ENCODE measurements at regions not wholly inside any gene's neighbourhood (a gene's known extent, or its start where the extent isn't known, plus 50 kb on each side); places are given as distances from the start of the nearest gene placed in this dataset.

- TF ChIP-seq PRDM15 (CRISPR knock-in tag; IDR thresholded peaks at IDR 0.05), result no peak
- TF ChIP-seq IRF2 (CRISPR knock-in tag; IDR thresholded peaks at IDR 0.05; ENCODE audit: borderline replicate concordance, low read depth), result no peak
Measured at GRCh38 chr3:73255609-73256029, 194.2 kb downstream of the EBLN2 start (continued).

GRCh38 chr3:73257186-73257585 lies 195.7 kb downstream of the EBLN2 start:
- no peak for ATAC-seq
- DNase-seq (ENCODE audit: low spot score), result no peak
- H3K9me3 Mint-ChIP-seq, result no peaks in the 10 kb centered on the region
- no peaks in the 10 kb centered on the region; the same call in 1 of the 2 replicates for H3K27me3 Mint-ChIP-seq (ENCODE audit: low read depth)
- TF ChIP-seq, protein P1, sequence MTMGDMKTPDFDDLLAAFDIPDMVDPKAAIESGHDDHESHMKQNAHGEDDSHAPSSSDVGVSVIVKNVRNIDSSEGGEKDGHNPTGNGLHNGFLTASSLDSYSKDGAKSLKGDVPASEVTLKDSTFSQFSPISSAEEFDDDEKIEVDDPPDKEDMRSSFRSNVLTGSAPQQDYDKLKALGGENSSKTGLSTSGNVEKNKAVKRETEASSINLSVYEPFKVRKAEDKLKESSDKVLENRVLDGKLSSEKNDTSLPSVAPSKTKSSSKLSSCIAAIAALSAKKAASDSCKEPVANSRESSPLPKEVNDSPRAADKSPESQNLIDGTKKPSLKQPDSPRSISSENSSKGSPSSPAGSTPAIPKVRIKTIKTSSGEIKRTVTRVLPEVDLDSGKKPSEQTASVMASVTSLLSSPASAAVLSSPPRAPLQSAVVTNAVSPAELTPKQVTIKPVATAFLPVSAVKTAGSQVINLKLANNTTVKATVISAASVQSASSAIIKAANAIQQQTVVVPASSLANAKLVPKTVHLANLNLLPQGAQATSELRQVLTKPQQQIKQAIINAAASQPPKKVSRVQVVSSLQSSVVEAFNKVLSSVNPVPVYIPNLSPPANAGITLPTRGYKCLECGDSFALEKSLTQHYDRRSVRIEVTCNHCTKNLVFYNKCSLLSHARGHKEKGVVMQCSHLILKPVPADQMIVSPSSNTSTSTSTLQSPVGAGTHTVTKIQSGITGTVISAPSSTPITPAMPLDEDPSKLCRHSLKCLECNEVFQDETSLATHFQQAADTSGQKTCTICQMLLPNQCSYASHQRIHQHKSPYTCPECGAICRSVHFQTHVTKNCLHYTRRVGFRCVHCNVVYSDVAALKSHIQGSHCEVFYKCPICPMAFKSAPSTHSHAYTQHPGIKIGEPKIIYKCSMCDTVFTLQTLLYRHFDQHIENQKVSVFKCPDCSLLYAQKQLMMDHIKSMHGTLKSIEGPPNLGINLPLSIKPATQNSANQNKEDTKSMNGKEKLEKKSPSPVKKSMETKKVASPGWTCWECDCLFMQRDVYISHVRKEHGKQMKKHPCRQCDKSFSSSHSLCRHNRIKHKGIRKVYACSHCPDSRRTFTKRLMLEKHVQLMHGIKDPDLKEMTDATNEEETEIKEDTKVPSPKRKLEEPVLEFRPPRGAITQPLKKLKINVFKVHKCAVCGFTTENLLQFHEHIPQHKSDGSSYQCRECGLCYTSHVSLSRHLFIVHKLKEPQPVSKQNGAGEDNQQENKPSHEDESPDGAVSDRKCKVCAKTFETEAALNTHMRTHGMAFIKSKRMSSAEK (CRISPR knock-in tag; IDR thresholded peaks at IDR 0.05; ENCODE audit: borderline replicate concordance), result no peak
- TF ChIP-seq NR3C1 (CRISPR knock-in tag; conservative IDR thresholded peaks at IDR 0.05; ENCODE audit: low read depth) (no peak), ZNF396 (CRISPR knock-in tag; IDR thresholded peaks at IDR 0.05; ENCODE audit: borderline replicate concordance) (no peak), SMAD4 (CRISPR knock-in tag; IDR thresholded peaks at IDR 0.05) (no peak), MYBL2 (CRISPR knock-in tag; IDR thresholded peaks at IDR 0.05) (no peak), TEAD4 (CRISPR knock-in tag; IDR thresholded peaks at IDR 0.05) (no peak), JAZF1 (CRISPR knock-in tag; IDR thresholded peaks at IDR 0.05) (no peak), NFE2L1 (CRISPR knock-in tag; IDR thresholded peaks at IDR 0.05) (no peak), FOXJ3 (CRISPR knock-in tag; IDR thresholded peaks at IDR 0.05; ENCODE audit: borderline replicate concordance) (no peak), ERG (CRISPR knock-in tag; IDR thresholded peaks at IDR 0.05) (no peak)
- TF ChIP-seq, protein P2, sequence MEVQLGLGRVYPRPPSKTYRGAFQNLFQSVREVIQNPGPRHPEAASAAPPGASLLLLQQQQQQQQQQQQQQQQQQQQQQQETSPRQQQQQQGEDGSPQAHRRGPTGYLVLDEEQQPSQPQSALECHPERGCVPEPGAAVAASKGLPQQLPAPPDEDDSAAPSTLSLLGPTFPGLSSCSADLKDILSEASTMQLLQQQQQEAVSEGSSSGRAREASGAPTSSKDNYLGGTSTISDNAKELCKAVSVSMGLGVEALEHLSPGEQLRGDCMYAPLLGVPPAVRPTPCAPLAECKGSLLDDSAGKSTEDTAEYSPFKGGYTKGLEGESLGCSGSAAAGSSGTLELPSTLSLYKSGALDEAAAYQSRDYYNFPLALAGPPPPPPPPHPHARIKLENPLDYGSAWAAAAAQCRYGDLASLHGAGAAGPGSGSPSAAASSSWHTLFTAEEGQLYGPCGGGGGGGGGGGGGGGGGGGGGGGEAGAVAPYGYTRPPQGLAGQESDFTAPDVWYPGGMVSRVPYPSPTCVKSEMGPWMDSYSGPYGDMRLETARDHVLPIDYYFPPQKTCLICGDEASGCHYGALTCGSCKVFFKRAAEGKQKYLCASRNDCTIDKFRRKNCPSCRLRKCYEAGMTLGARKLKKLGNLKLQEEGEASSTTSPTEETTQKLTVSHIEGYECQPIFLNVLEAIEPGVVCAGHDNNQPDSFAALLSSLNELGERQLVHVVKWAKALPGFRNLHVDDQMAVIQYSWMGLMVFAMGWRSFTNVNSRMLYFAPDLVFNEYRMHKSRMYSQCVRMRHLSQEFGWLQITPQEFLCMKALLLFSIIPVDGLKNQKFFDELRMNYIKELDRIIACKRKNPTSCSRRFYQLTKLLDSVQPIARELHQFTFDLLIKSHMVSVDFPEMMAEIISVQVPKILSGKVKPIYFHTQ (CRISPR knock-in tag; IDR thresholded peaks at IDR 0.05), result no peak
- TF ChIP-seq, protein P3, sequence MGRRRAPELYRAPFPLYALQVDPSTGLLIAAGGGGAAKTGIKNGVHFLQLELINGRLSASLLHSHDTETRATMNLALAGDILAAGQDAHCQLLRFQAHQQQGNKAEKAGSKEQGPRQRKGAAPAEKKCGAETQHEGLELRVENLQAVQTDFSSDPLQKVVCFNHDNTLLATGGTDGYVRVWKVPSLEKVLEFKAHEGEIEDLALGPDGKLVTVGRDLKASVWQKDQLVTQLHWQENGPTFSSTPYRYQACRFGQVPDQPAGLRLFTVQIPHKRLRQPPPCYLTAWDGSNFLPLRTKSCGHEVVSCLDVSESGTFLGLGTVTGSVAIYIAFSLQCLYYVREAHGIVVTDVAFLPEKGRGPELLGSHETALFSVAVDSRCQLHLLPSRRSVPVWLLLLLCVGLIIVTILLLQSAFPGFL (CRISPR knock-in tag; IDR thresholded peaks at IDR 0.05; ENCODE audit: borderline replicate concordance), result no peak
- no peak overlapping the region for H3K27ac Mint-ChIP-seq
- ChIA-PET CTCF (no interaction called here), POLR2A (no interaction called here)
- H3K36me3 Mint-ChIP-seq, result no peaks in the 10 kb centered on the region
- H3K4me3 Mint-ChIP-seq, result no peak overlapping the region
- H3K4me1 Mint-ChIP-seq, result peaks cover 17% of the 10 kb centered on the region

Data from WTC11 (cell line).